H1 (cell line): ENCODE measurements at regions not wholly inside any gene's neighbourhood (a gene's known extent, or its start where the extent isn't known, plus 50 kb on each side); places are given as distances from the start of the nearest gene placed in this dataset.

ENCODE experiments used
- GABPA ChIP-seq: IDR thresholded peaks from 2 replicates; pipeline ENCODE4 v1.6.1; 2011; ENCODE audit warnings: mild to moderate bottlenecking, low read length, moderate library complexity, borderline replicate concordance; ENCODE audit not compliant: insufficient read depth
- TF ChIP-seq, protein P1 (sequence below), 3 experiments: IDR thresholded peaks; 1 replicate in 2 of 3; 2 replicates in 1 of 3; pipeline versions ENCODE4 v1.5.1 to v1.6.1; 2011; ENCODE audit warnings: low read length in 3 of 3, mild to moderate bottlenecking in 3 of 3, inconsistent platforms in 2 of 3, low read depth in 1 of 3, moderate library complexity in 1 of 3; ENCODE audit not compliant: insufficient read depth in 1 of 3; ENCODE audit errors: control extremely low read depth in 1 of 3

DNA sequence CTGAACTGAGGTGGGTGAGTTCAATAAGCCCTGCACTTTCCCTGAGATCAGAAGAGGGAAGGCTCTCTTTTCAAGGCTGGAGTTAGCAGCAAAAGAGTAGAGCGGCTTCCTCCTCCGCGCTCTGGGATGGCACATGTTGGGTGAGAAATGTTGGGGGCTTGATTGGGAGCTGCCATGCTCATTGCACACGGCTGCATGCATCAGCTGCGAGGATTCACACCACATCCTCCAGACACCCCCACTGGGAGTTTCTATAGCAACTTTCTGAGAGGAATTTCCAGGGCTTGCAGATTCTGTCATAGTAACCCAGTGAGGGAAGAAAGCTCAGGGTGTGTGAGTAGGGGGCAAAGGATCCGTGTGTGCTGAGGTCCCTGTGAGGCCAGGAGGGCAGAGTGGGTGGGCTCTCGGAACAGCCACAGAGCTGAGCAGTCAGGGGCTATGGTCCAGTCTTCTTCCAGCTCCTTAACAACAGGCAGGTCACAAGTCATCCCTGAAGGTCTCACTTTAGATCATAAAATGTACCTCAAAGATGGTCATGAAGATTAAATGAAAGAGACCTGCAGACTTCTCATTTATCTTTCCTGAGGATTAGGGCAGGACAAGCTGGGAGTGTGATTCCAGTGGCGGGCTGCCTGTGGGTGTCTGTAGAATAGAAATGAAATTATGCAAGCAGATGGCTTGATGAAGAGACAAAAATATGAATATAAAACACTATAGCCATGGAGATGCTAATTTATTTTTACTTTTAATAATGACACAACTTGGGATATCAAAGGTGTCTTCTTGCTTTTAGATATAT lies 75.7 kb upstream of the CHRNA7 start (continued):
- TF ChIP-seq GABPA, result no peak
- TF ChIP-seq, protein P1, sequence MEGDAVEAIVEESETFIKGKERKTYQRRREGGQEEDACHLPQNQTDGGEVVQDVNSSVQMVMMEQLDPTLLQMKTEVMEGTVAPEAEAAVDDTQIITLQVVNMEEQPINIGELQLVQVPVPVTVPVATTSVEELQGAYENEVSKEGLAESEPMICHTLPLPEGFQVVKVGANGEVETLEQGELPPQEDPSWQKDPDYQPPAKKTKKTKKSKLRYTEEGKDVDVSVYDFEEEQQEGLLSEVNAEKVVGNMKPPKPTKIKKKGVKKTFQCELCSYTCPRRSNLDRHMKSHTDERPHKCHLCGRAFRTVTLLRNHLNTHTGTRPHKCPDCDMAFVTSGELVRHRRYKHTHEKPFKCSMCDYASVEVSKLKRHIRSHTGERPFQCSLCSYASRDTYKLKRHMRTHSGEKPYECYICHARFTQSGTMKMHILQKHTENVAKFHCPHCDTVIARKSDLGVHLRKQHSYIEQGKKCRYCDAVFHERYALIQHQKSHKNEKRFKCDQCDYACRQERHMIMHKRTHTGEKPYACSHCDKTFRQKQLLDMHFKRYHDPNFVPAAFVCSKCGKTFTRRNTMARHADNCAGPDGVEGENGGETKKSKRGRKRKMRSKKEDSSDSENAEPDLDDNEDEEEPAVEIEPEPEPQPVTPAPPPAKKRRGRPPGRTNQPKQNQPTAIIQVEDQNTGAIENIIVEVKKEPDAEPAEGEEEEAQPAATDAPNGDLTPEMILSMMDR (IDR thresholded peaks at IDR 0.05; ENCODE audit: control extremely low read depth in 1 of 3, insufficient read depth in 1 of 3, low read depth in 1 of 3, low read length in 3 of 3), result no peak
